ENCODE measurements at regions not wholly inside any gene's neighbourhood (a gene's known extent, or its start where the extent isn't known, plus 50 kb on each side); places are given as distances from the start of the nearest gene placed in this dataset.

- Mint-ChIP-seq H3K4me1 (ENCODE audit: low read depth, unreplicated experiment) (peaks cover 5% of the 10 kb centered on the region), H3K36me3 (ENCODE audit: low read depth, unreplicated experiment) (no peaks in the 10 kb centered on the region), H3K27me3 (ENCODE audit: low read depth, unreplicated experiment) (peaks cover 4% of the 10 kb centered on the region), H3K27ac (ENCODE audit: unreplicated experiment) (no peak overlapping the region), H3K9me3 (ENCODE audit: unreplicated experiment) (peaks cover 2% of the 10 kb centered on the region), H3K4me3 (ENCODE audit: unreplicated experiment) (no peak overlapping the region)
- Histone ChIP-seq H3K9ac (ENCODE audit: low read length) (no peak overlapping the region), H3K9me3 (ENCODE audit: insufficient read depth, low read depth, low read length) (no peaks in the 10 kb centered on the region), H3K4me1 (ENCODE audit: insufficient read depth, low read length) (no peaks in the 10 kb centered on the region), H3K36me3 (ENCODE audit: insufficient read depth, low read length) (no peaks in the 10 kb centered on the region), H3K4me2 (ENCODE audit: low read length) (no peak overlapping the region), H3K79me2 (ENCODE audit: insufficient read depth, low read length) (no peaks in the 10 kb centered on the region), H3K27me3 (ENCODE audit: insufficient read depth, low read length) (no peaks in the 10 kb centered on the region), H2AFZ (ENCODE audit: low read depth, low read length) (no peak overlapping the region), H3K4me3 (ENCODE audit: insufficient read depth, low read depth, low read length) (no peak overlapping the region), H3K27ac (ENCODE audit: low read depth, low read length) (no peak overlapping the region), H4K20me1 (ENCODE audit: insufficient read depth, low read length) (no peaks in the 10 kb centered on the region)
- TF ChIP-seq EZH2 (IDR thresholded peaks at IDR 0.05; ENCODE audit: insufficient read depth, low read length): no peak
- TF ChIP-seq, protein P1, sequence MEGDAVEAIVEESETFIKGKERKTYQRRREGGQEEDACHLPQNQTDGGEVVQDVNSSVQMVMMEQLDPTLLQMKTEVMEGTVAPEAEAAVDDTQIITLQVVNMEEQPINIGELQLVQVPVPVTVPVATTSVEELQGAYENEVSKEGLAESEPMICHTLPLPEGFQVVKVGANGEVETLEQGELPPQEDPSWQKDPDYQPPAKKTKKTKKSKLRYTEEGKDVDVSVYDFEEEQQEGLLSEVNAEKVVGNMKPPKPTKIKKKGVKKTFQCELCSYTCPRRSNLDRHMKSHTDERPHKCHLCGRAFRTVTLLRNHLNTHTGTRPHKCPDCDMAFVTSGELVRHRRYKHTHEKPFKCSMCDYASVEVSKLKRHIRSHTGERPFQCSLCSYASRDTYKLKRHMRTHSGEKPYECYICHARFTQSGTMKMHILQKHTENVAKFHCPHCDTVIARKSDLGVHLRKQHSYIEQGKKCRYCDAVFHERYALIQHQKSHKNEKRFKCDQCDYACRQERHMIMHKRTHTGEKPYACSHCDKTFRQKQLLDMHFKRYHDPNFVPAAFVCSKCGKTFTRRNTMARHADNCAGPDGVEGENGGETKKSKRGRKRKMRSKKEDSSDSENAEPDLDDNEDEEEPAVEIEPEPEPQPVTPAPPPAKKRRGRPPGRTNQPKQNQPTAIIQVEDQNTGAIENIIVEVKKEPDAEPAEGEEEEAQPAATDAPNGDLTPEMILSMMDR (IDR thresholded peaks at IDR 0.05; ENCODE audit: insufficient read depth, low read depth, low read length): no peak
- FAIRE-seq (peak; percentile 69), DNase-seq (ENCODE audit: low read depth) (peak; percentile 10)
Observed at GRCh38 chr15:39472621-39473297, 108.1 kb upstream of the THBS1 start.

DNA sequence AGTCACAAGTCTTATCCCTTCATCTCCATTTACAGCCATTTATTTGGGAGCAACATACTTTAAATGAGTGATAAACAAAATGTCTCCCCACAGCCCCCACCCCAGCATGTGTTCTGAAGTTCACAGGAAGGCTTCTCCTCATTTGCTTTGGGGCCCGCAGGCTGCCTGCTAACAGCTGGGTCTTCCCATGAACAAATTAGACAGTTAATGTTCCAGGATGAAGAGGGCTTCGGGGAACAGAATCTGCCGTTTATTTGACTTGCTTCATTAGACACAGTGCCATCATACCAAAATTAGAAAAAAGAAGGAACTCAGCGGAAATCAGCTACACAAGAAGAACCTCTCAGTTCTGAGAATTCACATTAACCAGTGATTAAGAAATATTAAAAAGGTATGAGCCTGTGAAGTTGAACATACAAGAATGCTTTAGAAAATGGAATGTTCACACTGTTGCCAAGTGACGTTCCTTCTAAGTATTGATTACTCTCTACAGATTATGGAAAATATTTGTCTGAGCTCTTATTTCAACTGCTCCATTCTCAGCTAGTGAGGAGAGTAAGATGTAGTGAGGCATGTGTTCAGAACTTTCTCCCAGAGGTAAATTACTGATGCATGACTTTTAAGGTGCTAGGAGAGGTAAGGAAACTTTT lies 107.5 kb upstream of the THBS1 start:
- peaks cover 5% of the 10 kb centered on the region for H3K4me1 Mint-ChIP-seq (ENCODE audit: low read depth, unreplicated experiment)
- no peak overlapping the region for H3K9ac ChIP-seq (ENCODE audit: low read length)
- no peak overlapping the region for H3K27ac ChIP-seq (ENCODE audit: low read depth, low read length)
- no peaks in the 10 kb centered on the region for H3K79me2 ChIP-seq (ENCODE audit: insufficient read depth, low read length)
- FAIRE-seq (no peak), DNase-seq (ENCODE audit: low read depth) (no peak)
- no peak overlapping the region for H3K27ac Mint-ChIP-seq (ENCODE audit: unreplicated experiment)
- peaks cover 4% of the 10 kb centered on the region for H3K27me3 Mint-ChIP-seq (ENCODE audit: low read depth, unreplicated experiment)
- no peaks in the 10 kb centered on the region for H3K9me3 ChIP-seq (ENCODE audit: insufficient read depth, low read depth, low read length)
- no peaks in the 10 kb centered on the region for H3K36me3 ChIP-seq (ENCODE audit: insufficient read depth, low read length)
- no peak overlapping the region for H3K4me3 ChIP-seq (ENCODE audit: insufficient read depth, low read depth, low read length)
- no peaks in the 10 kb centered on the region for H3K4me1 ChIP-seq (ENCODE audit: insufficient read depth, low read length)
- no peak overlapping the region for H3K4me2 ChIP-seq (ENCODE audit: low read length)
- no peaks in the 10 kb centered on the region for H4K20me1 ChIP-seq (ENCODE audit: insufficient read depth, low read length)
- H3K9me3 Mint-ChIP-seq (ENCODE audit: unreplicated experiment): peaks cover 2% of the 10 kb centered on the region
- no peaks in the 10 kb centered on the region for H3K27me3 ChIP-seq (ENCODE audit: insufficient read depth, low read length)
- H2AFZ ChIP-seq (ENCODE audit: low read depth, low read length): no peak overlapping the region
- TF ChIP-seq, protein P1 (IDR thresholded peaks at IDR 0.05; ENCODE audit: insufficient read depth, low read depth, low read length): no peak
- no peak for TF ChIP-seq EZH2 (IDR thresholded peaks at IDR 0.05; ENCODE audit: insufficient read depth, low read length)
- no peak overlapping the region for H3K4me3 Mint-ChIP-seq (ENCODE audit: unreplicated experiment)
- no peaks in the 10 kb centered on the region for H3K36me3 Mint-ChIP-seq (ENCODE audit: low read depth, unreplicated experiment)

DNA sequence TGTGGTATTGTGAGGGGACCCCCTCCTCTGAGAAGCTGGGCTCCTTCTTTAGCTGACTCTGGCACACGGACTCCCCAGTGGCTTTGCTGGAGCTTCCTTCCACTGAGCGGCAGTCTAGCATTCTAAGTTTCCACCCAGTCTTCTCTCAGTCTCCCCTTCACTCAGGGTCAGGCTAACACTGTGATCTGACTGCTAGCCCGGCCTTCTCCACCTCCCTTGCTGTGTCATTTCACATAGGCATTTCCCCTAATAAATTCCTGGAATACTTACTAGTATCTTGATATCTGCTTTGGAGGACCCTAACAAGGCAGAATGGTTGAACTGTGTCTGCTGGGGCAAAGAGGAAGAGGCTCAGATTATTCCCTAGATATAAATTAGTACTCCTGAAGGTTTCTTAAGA lies 106.2 kb upstream of the THBS1 start:
- H3K27ac ChIP-seq (ENCODE audit: low read depth, low read length): no peak overlapping the region
- H3K4me3 ChIP-seq (ENCODE audit: insufficient read depth, low read depth, low read length): no peak overlapping the region
- no peaks in the 10 kb centered on the region for H3K36me3 ChIP-seq (ENCODE audit: insufficient read depth, low read length)
- no peak overlapping the region for H3K4me2 ChIP-seq (ENCODE audit: low read length)
- no peak overlapping the region for H3K4me3 Mint-ChIP-seq (ENCODE audit: unreplicated experiment)
- H3K9ac ChIP-seq (ENCODE audit: low read length): no peak overlapping the region
- H3K9me3 Mint-ChIP-seq (ENCODE audit: unreplicated experiment): peaks cover 2% of the 10 kb centered on the region
- H2AFZ ChIP-seq (ENCODE audit: low read depth, low read length): no peak overlapping the region
- FAIRE-seq: no peak
- TF ChIP-seq, protein P1 (IDR thresholded peaks at IDR 0.05; ENCODE audit: insufficient read depth, low read depth, low read length): no peak
- TF ChIP-seq EZH2 (IDR thresholded peaks at IDR 0.05; ENCODE audit: insufficient read depth, low read length): no peak
- no peaks in the 10 kb centered on the region for H3K4me1 ChIP-seq (ENCODE audit: insufficient read depth, low read length)
- no peak for DNase-seq (ENCODE audit: low read depth)
- no peaks in the 10 kb centered on the region for H3K9me3 ChIP-seq (ENCODE audit: insufficient read depth, low read depth, low read length)
- no peak overlapping the region for H3K27ac Mint-ChIP-seq (ENCODE audit: unreplicated experiment)
- H3K27me3 ChIP-seq (ENCODE audit: insufficient read depth, low read length): no peaks in the 10 kb centered on the region
- no peaks in the 10 kb centered on the region for H3K36me3 Mint-ChIP-seq (ENCODE audit: low read depth, unreplicated experiment)
- peaks cover 5% of the 10 kb centered on the region for H3K4me1 Mint-ChIP-seq (ENCODE audit: low read depth, unreplicated experiment)
- H3K79me2 ChIP-seq (ENCODE audit: insufficient read depth, low read length): no peaks in the 10 kb centered on the region
- no peaks in the 10 kb centered on the region for H4K20me1 ChIP-seq (ENCODE audit: insufficient read depth, low read length)
- H3K27me3 Mint-ChIP-seq (ENCODE audit: low read depth, unreplicated experiment): peaks cover 4% of the 10 kb centered on the region
